GM21786 (cell line): ENCODE measurements at regions not wholly inside any gene's neighbourhood (a gene's known extent, or its start where the extent isn't known, plus 50 kb on each side); places are given as distances from the start of the nearest gene placed in this dataset.
"Not testable (repeated sequence)": the region's sequence is repeated elsewhere in the genome, so short reads cannot be mapped to it uniquely, and the experiment has no call there.

Experiments
- ATAC-seq: cut with Tn5 transposase; IDR thresholded peaks from one replicate; pipeline ENCODE4 v1.9.1; 2021; ENCODE audit not compliant: unreplicated experiment

DNA sequence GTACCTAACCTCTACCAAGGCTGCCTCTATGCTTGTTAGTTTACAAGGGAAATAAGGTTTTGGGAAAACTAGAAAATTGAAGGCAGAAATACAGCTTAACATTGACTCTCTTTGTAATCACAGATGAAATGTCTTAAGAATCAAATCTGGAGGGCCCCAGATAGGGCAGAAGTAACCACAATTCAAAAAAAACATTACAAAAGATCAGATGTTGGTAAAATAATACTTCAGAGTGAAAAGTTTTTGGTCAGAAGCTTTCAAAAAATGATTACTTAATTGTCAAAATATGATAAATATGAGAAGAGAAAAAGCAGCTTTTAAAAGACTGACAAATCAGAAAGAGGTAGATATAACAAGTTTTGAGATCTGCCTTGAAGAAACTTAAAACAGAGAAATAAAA is 425.1 kb upstream of the NECTIN3 start:
- ATAC-seq = no peak

DNA sequence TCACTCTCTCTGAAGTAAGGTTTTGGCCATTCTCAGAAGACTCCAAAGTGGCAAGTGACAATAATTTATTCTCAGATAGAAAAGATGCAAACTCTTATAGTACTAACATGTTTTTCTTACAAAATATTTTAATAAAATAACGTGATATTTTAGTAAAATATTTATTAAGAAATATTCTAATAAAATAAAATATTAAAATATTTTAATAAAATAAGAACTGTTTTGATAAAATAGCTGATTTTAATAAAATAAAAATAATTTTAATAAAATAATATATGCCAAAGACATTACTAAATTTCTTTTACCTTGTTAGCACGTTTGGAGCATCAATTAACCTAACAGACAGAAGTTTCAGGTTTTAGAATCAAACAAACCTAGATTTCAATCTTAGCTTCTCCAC is 424.0 kb upstream of the NECTIN3 start:
- no peak for ATAC-seq

DNA sequence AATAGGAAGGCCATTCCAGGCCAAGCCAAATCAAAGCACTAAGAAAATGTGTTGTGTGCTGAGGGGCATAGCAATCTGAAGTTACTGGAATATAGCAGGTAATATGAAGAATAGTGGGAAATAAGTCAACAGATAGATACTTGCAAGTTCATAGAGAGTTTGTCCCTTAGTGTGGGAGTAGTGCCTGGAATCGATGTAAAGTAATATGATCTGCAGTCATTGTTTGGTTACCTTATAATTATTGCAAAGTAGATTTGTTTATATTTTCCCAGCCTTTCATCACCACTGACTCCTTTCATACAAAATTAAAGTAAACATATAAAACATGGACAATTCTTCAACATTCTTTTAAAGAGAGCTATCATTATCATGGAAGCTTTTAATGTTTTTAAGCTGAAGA is 420.9 kb upstream of the NECTIN3 start:
- ATAC-seq = no peak

DNA sequence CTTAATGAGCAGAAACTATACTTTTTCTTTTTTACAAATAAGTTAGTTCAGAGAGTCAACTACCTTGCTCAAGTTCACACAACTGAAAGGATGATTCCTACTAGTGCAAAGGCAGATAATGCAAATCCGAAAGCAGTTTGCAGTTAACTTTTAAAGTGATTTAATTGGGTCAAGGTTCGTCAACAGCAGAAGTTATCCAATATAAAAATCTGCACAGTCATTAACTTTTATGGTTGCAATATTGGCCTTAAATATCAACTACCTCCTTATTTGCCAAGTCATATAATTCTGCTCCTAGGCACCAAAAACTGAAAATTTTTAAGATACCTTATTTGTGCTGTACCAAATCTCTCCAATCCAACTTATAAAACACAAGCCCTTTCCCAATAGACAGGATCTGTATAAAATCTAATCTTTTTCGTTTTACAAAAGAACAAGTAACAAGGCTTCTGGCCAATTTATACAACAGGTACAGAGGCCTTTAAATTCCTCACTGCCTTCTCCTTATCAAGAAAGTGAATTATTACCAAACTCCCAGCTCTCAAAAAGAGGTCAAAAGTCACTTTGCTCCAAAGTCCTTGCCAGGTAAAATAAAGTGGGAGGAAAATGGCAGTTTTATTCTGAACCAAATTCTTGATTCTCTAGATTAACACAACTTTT is 416.6 kb upstream of the NECTIN3 start:
- ATAC-seq = no peak

DNA sequence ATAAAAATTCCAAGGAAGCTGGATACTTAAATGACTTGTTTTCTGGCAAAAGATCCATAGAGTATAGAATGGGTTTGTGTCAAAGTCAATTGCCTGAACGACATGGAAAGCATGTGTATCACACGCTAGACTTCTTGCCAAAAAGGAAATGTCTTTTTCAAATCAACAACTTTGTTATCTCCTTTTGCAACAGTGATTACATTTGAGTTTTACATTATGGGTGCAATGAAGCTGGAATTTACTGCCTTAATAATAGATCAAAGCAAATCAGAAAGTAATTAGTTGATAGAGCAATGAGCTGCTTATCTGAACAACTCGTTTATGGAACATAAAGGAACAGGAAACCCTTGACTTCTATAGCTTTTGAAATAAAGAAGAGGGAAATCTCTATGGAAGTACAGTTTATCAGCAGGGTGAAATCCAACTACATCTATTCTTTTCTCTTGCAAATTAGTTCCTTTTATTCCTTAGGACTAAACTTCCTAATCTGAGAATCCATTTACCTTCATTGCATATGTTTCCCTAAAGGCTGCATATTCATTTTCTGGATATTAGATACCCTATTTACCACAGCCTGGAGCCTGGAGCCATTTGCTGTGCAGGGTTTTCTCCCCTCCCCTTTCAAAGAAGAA is 415.1 kb upstream of the NECTIN3 start:
- no peak for ATAC-seq

DNA sequence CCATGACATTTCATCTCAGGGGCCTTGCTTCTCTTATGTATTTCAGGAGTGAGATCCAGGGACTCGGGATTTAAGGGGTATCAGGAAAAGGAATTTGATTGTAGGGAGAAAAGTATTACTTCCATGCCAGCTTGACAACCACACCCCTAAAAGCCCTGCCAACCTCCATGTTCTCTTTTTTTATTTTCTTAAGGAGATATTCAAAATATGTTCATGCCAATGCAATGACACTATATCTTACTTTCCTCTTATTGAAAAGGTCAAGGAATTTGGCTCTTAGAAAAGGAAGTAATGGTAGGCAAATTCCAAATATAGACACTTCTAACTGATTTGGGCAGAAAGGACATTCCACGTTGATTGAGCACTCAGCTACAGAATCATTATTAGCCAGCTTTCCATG is 407.5 kb upstream of the NECTIN3 start:
- ATAC-seq = no peak

DNA sequence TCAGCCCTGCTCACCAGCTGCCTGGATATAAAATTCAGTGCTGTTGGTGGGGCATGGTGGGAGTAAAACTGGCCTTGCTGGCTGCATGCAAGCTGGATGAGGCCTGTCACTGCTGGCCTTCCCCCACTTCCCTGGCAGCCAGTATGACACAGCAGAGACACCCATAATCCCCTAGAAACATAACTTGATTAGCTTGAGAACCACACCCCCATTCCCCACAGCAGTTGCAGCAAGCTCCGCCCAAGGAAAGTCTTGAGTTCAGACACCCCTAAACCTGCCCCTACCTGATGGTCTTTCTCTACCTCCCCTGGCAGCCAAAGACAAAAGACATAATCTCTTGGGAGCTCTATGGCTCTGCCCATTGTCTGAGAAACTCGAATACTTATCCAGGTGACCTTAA is 405.1 kb upstream of the NECTIN3 start:
- no peak for ATAC-seq

DNA sequence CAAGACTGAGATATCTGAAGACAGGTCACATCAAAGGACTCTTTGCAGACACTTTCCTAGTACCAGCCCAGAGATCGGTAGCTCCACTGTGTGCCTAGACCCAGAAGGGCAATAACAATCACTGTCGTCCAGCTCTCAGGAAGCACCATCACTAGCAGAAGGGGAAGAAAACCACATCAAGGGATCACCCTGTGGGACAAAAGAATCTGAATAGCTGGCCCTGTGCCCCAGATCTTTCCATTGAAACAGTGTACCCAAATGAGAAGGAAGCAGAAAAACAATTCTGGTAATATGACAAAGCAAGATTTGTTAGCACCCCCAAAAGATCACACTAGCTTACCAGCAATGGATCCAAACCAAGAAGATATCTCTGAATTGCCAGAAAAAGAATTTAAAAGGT is 404.4 kb upstream of the NECTIN3 start:
- no peak for ATAC-seq

DNA sequence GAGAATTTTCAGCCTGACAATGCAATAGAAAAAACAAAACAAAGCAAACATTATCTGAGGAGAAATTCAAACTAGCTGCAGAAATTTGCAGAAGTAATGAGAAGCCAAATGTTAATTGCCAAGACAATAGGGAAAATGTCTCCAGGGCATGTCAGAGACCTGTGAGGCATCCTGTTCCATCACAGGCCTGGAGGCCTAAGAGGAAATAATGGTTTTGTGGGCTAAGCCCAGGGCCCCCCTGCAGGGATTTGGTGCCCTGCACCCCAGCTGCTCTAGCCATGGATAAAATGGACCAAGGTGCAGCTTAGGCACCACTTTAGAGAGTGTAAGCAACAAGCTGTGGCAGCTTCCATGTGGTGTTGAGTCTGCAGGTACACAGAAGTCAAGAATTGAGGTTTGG is 401.2 kb upstream of the NECTIN3 start:
- no peak for ATAC-seq

DNA sequence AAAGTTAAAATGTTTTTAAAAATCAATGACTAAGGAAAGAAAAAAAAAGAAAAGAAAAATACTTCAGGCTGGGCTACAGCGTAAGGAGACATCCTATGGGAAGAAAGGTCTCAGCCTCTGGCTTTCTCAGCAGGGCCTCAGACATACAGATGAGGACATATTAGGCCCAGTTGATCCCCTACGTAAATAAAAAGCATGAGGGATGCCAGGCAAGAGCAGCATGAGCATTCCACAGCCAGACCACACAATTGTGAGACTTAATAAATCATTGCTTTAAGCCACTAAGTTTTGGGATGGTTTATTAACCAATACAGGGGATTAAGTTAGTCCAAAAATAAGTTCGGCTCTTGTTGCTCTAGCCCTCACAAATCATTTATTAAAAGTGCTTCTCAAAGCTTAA is 394.1 kb upstream of the NECTIN3 start:
- no peak for ATAC-seq

DNA sequence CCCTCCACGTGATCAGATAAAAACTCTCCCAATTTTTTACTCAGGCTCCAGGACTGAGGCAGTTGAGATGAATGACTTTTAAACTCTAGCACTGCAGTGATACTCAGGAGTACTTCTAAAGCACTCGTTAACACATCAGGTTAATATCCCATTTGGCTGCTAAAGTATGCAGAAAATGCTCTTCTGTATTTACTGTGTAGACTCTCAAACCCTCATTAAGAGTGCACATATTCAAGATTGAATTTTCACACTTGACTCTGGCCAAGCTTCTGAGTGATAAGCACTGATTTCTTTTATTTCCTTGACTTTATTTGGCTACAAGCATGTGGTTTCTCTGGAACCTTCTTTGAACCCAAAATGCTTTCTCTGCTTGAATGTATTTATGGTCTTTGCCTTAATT is 392.3 kb upstream of the NECTIN3 start:
- no peak for ATAC-seq

DNA sequence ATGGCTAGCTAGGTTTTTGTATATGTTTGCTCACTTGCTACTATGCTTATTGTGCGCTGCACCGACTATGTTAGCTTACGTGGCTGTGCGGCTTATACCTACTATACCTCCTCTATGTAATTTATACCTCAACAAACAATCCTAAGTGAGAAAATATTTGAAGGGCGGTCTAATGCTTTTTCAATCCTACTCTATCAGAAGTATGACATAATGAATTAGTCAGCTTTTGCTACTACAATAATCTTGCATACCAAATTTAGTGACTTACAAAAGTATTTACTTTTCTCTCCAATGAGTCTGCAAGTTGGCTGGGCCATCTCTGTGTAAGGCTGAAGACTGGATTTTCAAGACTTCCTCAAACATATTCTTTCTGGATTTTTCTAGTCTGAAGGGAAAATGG is 391.2 kb upstream of the NECTIN3 start:
- ATAC-seq = no peak

DNA sequence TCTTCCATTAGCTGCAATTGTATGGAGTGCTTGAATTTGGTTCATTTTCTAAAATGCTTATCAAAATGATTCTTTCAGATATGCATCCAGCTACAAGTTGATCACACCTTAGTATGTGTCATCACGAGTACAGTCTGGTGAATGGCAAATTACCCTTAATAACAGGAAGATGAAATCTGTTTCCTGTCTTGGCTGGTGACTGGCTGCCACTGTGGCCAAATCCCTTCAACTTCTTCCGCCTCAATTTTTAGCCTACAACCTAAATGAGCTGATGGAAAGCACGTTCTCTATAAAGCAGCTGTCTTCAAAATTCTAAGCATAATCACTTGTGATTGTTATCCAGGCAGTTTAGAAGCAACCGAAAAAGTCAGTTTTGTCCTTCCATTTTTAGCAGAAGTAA is 387.1 kb upstream of the NECTIN3 start:
- no peak for ATAC-seq

DNA sequence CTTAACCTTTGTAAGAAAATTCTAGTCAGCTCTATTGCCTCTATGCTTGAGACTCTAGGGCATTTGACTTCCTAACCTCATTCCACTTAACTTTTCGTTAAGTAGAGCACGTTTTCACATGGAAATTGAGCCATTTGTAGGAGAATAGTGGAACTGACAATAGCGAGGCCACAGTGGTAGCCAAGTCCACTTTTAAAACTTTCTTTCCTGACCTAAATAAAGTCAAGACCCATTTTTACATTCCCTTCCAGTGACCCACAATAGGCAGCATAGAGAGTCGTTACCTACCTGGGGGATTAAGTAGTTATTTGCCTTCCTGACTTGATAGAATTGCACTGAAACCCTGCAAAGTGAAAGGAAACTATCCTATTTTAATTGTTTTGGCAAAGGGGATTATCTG is 386.0 kb upstream of the NECTIN3 start:
- ATAC-seq = no peak

DNA sequence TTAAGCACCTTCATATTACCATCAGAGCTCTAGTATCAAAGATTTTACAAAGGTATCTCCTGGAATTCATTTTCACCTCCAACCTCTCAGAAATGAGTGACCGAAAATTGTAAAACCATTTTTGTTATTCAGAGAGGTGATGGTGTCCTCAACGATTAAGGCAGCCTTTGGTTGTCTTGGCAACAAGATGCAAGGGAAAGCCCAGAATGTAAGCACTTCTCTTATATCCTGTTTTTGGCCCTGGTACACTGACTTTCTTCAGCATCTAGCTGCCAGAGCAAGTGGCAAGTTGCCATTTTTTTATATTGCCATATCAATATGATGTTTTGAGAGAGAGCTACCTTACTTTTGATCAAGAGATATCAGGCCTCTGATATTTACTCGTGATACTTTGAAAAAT is 384.9 kb upstream of the NECTIN3 start:
- ATAC-seq = no peak

DNA sequence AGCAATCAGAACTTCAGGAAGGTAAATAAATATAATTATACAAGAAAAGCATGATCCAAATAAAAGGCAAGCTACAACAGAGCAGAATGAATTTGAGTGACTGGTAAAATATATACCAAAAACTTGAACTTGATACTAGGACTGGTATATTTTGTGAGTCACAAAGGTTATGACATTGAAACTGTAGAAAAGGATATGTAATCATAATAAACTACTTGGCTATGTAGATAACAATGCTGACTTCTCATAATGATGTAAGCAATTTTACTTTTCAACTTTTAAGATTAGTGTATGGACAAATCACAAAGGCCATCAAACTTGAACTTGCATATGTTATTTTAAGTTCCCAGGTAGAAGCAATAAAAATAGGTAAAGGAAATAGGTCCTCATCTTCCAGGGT is 384.5 kb upstream of the NECTIN3 start:
- ATAC-seq = no peak

DNA sequence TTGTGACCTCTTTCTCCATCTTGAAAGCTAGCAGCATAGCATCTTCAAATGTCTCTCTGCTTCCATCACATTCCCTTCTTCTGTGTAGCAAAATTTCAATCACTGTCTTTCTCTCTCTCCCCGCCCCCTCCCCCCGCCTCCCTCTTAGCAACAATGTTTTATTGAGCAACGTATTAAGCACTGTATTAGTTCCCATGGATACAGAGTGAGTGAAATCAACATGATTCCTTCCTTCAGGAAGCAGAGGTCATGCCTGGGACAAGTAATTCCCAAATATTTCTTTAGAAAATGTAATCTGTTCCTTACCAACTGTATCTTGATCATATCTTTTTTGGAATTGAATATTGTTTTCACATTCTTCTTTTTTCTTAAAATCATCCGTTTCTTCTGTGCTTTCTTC is 373.7 kb upstream of the NECTIN3 start:
- ATAC-seq = no peak

DNA sequence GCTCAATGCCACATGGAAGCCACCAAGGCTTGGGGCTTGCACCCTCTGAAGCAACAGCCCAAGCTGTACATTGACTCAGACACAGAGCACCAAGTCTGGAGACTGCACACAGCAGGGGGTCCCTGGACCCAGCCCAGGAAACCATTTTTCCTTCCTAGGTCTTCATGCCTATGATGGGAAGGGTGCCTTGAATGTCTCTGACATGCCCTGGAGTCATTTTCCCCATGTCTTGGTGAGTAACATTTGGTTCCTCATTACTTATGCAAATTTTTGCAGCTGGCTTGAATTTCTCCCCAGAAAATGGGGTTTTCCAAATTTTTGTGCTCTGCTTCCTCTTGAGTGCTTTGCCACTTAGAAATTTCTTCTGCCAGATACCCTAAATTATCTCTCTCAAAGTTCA is 367.3 kb upstream of the NECTIN3 start:
- not testable (repeated sequence) for ATAC-seq

DNA sequence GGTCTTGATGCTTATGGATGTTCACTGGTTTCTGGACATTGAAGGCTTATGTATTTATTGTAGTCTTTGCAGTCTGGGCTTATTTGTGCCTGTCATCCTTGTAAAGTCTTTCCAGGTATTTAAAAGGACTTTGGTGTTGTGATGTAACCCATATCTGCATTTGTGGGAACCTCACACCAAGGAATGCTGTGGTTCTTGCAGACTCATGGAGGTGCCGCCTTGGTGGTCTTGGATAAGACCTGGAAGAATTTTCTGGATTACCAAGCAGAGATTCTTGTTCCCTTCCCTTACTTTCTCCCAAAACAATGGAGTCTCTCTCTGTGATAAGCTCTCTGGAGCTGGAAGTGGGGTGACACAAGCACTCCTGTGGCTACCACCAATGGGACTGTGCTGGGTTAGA is 363.5 kb upstream of the NECTIN3 start:
- ATAC-seq = no peak

DNA sequence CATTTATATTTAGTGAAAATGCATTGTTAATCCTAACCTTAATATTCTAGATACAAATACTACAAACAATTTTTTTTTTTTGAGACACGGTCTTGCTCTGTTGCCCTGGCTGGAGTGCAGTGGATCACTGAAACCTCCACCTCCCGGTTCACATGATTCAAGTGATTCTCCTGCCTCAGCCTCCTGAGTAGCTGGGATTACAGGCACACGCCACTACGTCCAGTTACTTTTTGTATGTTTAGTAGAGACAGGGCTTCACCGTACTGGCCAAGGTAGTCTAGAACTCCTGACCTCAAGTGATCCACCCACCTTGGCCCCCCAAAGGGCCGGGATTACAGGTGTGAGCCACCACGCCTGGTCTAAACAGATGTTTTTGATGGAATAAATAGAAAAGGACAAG is 361.5 kb upstream of the NECTIN3 start:
- no peak for ATAC-seq

DNA sequence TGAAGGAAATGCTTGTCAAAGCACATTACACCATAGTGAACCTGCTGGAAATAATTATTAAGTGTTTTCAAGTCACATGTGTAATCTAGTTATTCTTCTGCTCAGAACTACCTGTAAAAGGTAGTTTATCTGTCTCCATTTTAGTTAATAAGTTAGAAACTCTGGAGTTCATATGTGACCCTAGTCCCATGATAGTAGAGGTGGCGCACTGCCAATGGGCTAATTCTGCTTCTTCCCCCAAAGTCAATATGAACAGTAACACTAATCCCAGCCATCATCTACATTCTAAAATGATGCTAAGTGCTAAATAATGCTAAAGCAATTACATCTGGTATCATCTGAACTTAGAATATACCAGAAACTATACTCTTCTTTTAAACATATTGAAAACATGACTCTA is 361.0 kb upstream of the NECTIN3 start:
- ATAC-seq = no peak

DNA sequence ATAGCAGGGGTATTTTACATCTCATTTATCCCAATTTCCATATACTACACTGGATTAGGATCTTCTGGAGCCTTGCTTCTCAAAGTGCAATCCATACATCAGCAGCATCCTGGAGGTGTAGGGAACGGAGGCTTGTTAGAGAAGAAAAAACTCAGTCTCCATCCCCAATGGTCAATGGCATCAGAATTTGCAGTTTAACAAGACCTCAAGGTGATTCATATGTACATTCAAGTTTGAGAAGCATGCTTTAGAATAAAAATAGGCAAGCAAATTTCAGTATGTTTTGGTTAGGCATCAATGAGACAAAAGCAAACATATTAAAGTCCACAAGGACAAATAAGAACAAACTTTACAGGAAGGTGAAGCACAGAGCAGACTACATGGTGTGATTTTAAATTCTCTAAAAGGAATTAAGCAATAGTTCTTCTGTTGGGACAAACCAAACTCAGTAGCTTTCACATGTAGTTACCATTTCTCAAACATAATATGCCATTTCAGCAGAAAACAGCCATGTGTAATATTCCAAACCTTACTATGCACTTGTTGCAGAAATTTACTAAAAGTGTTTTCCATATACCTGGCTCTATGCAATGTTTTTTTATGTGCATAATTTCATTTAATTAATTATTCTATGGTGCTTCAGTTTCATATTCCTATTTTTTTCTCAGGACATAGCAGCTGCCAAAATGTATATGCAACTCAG is 360.3 kb upstream of the NECTIN3 start:
- ATAC-seq = no peak
